GM19467 (cell line): ENCODE measurements at regions not wholly inside any gene's neighbourhood (a gene's known extent, or its start where the extent isn't known, plus 50 kb on each side); places are given as distances from the start of the nearest gene placed in this dataset.

Experiments used
- ATAC-seq: cut with Tn5 transposase; IDR thresholded peaks from one replicate; pipeline ENCODE4 v1.9.1; 2021; ENCODE audit warnings: mild to moderate bottlenecking, moderate library complexity; ENCODE audit not compliant: unreplicated experiment

GRCh38 chr4:56286763-56287162, 100.5 kb downstream of the AASDH start:
- ATAC-seq = no peak

GRCh38 chr4:56283375-56283774, 103.9 kb downstream of the AASDH start:
- no peak for ATAC-seq

- ATAC-seq = no peak
Observed at GRCh38 chr4:56282004-56282403, 105.3 kb downstream of the AASDH start.

- ATAC-seq = no peak
Observed at GRCh38 chr4:56276547-56276946, 110.7 kb downstream of the AASDH start.

GRCh38 chr4:56273391-56273790, 113.9 kb downstream of the AASDH start:
- ATAC-seq = no peak

- no peak for ATAC-seq
Observed at GRCh38 chr4:56272927-56273326, 114.4 kb downstream of the AASDH start.

GRCh38 chr4:56272003-56272402, 115.3 kb downstream of the AASDH start:
- no peak for ATAC-seq

GRCh38 chr4:56271131-56271530, 116.2 kb downstream of the AASDH start:
- no peak for ATAC-seq

- no peak for ATAC-seq
Observed at GRCh38 chr4:56267558-56267957, 119.7 kb downstream of the AASDH start.

- ATAC-seq = no peak
Observed at GRCh38 chr4:56264873-56265272, 122.4 kb downstream of the AASDH start.

- no peak for ATAC-seq
Observed at GRCh38 chr4:56261027-56261426, 126.3 kb downstream of the AASDH start.

GRCh38 chr4:56260320-56260719, 127.0 kb downstream of the AASDH start:
- no peak for ATAC-seq

GRCh38 chr4:56259655-56260054, 127.6 kb downstream of the AASDH start:
- ATAC-seq = no peak

GRCh38 chr4:56255820-56256219, 131.5 kb downstream of the AASDH start:
- no peak for ATAC-seq

GRCh38 chr4:56253666-56254305, 133.5 kb downstream of the AASDH start:
- no peak for ATAC-seq

GRCh38 chr4:56252561-56253152, 134.6 kb downstream of the AASDH start:
- ATAC-seq = no peak

GRCh38 chr4:56251556-56251955, 135.7 kb downstream of the AASDH start:
- no peak for ATAC-seq

GRCh38 chr4:56250776-56251175, 136.5 kb downstream of the AASDH start:
- ATAC-seq = no peak

GRCh38 chr4:56247646-56248045, 139.6 kb downstream of the AASDH start:
- ATAC-seq = no peak

- no peak for ATAC-seq
Observed at GRCh38 chr4:56246233-56246610, 141.1 kb downstream of the AASDH start.

- no peak for ATAC-seq
Observed at GRCh38 chr4:56245547-56246232, 141.6 kb downstream of the AASDH start.

GRCh38 chr4:56244681-56245080, 142.6 kb downstream of the AASDH start:
- ATAC-seq = no peak
